Stomach smooth muscle (tissue), 2 donors: ENCODE measurements at regions not wholly inside any gene's neighbourhood (a gene's known extent, or its start where the extent isn't known, plus 50 kb on each side); places are given as distances from the start of the nearest gene placed in this dataset.

Source experiments
- H3K27ac ChIP-seq: one replicate; pipeline ENCODE4 v1.7.0; 2013; ENCODE audit warnings: mild to moderate bottlenecking, low read length, inconsistent platforms
- H3K27me3 ChIP-seq, 2 donors: one replicate each; pipeline ENCODE4 v1.7.0; 2013; ENCODE audit warnings: low read length in 2 of 2; ENCODE audit not compliant: insufficient read depth in 2 of 2, control insufficient read depth in 1 of 2
- H3K36me3 ChIP-seq, 2 donors: one replicate each; pipeline ENCODE4 v1.7.0; 2013; ENCODE audit warnings: low read length in 2 of 2; ENCODE audit not compliant: control insufficient read depth in 2 of 2, insufficient read depth in 2 of 2
- H3K4me1 ChIP-seq: one replicate; pipeline ENCODE4 v1.7.0; 2013; ENCODE audit warnings: low read length; ENCODE audit not compliant: control insufficient read depth, insufficient read depth
- H3K4me3 ChIP-seq, 2 donors: one replicate each; pipeline ENCODE4 v1.7.0; 2013; ENCODE audit warnings: low read length in 2 of 2
- H3K9ac ChIP-seq, 2 donors: one replicate each; pipeline ENCODE4 v1.7.0; 2013; ENCODE audit warnings: low read length in 2 of 2, mild to moderate bottlenecking in 1 of 2
- H3K9me3 ChIP-seq, 2 donors: one replicate each; pipeline ENCODE4 v1.7.0; 2013; ENCODE audit warnings: low read length in 2 of 2; ENCODE audit not compliant: control insufficient read depth in 2 of 2
- donor health status: healthy.
- donor health status: Pancreatic carcinoma.

GRCh38 chr5:58012102-58012501 lies 447.8 kb downstream of the PLK2 start:
- H3K27ac ChIP-seq = no peak overlapping the region
- no peak overlapping the region for H3K4me3 ChIP-seq
- H3K9me3 ChIP-seq = no peaks in the 10 kb centered on the region
- no peak overlapping the region for H3K9ac ChIP-seq
- H3K4me1 ChIP-seq = no peaks in the 10 kb centered on the region
- no peaks in the 10 kb centered on the region for H3K36me3 ChIP-seq
- no peaks in the 10 kb centered on the region for H3K27me3 ChIP-seq

GRCh38 chr5:58011301-58011700 lies 448.6 kb downstream of the PLK2 start:
- no peaks in the 10 kb centered on the region for H3K27me3 ChIP-seq
- H3K4me3 ChIP-seq = no peak overlapping the region
- H3K9me3 ChIP-seq = no peaks in the 10 kb centered on the region
- no peaks in the 10 kb centered on the region for H3K4me1 ChIP-seq
- no peak overlapping the region for H3K27ac ChIP-seq
- H3K9ac ChIP-seq = no peak overlapping the region
- H3K36me3 ChIP-seq = no peaks in the 10 kb centered on the region

GRCh38 chr5:58009754-58010153 lies 450.1 kb downstream of the PLK2 start:
- no peaks in the 10 kb centered on the region for H3K4me1 ChIP-seq
- H3K4me3 ChIP-seq = no peak overlapping the region
- no peaks in the 10 kb centered on the region for H3K36me3 ChIP-seq
- no peaks in the 10 kb centered on the region for H3K9me3 ChIP-seq
- H3K27ac ChIP-seq = no peak overlapping the region
- H3K9ac ChIP-seq = no peak overlapping the region
- no peaks in the 10 kb centered on the region for H3K27me3 ChIP-seq

DNA sequence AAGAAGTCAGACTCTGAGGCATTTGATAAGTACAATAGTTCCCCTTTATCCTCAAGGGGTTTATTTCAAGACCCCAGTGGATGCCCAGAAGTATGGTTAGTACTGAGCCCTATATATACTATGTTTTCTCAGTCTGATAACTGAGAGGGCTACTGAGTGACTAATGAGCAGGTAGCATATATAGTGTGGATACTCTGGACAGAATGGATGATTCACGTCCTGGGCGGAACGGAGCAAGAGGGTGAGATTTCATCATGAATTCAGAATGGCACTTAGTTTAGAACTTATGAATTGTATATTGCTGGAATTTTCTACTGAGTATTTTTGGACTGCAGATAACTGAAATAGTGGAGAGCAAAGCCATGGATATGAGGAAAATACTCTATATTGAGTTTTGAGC lies 457.6 kb downstream of the PLK2 start:
- no peak overlapping the region for H3K9ac ChIP-seq
- no peaks in the 10 kb centered on the region for H3K9me3 ChIP-seq
- H3K4me3 ChIP-seq = no peak overlapping the region
- no peaks in the 10 kb centered on the region for H3K36me3 ChIP-seq
- no peaks in the 10 kb centered on the region for H3K27me3 ChIP-seq
- H3K27ac ChIP-seq = no peak overlapping the region
- H3K4me1 ChIP-seq = no peaks in the 10 kb centered on the region

DNA sequence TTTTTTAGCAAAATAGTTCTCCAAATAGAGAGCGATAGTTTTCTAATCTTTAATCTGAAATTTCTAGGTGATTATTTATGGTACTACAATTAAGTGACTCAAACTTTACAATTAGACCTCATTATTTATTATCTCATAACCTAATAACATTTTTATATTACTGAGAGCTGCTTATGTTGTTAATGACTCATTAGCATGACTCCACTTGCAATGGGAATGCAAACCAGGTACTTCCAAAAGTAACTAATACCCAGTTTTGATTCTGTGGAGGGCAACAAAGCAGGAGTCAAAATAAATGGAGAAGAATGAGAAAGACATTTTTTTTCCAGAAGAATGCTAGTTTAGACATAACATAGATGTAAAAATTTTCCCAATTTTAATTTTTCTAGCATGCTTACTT lies 466.0 kb downstream of the PLK2 start:
- Histone ChIP-seq H3K4me3 (no peak overlapping the region), H3K9ac (no peak overlapping the region), H3K27ac (no peak overlapping the region), H3K4me1 (no peaks in the 10 kb centered on the region), H3K36me3 (no peaks in the 10 kb centered on the region), H3K27me3 (no peaks in the 10 kb centered on the region), H3K9me3 (no peaks in the 10 kb centered on the region)

DNA sequence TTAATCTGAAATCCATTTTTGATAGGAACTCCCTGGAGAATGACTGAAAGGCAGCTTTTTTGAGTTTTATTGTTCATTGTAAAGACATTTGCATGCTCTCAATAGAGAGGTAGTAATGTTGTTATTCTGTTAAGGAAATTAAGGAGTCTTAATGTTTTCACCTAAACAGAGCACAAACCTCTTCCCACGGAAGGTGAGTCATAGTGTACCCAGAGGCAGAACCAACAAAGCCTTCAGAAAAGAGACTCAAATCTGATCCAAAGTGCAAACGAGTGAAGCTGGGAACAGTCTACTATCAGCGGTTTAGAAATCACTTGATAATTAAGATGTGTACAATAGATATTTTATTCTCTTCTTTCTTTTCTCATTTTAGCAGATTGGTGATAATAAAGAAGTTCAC lies 470.5 kb downstream of the PLK2 start:
- H3K9ac ChIP-seq = no peak overlapping the region
- no peaks in the 10 kb centered on the region for H3K4me1 ChIP-seq

DNA sequence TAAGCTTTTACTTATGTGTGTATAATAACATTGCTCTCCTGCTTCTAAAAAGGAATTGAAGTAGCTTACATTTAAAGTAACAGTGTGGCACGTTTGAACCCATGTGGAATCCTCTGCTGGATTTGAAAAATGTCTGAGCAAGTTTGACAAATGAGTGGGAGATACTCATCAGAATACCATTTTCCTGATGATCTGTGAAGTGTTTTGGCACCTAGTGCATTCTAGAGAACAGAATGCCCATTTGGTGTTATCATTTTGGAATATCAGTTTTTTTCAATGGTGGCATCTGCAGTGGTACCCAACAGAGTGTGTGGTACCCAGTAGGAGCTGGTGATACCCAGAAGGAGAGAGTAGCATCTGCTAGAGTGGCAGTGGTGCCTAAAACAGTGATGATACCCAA lies 471.1 kb downstream of the PLK2 start:
- no peak overlapping the region for H3K27ac ChIP-seq

More for the DNA sequence above, 470.5 kb downstream of the PLK2 start:
- Histone ChIP-seq H3K27me3 (no peaks in the 10 kb centered on the region), H3K36me3 (no peaks in the 10 kb centered on the region), H3K9me3 (no peaks in the 10 kb centered on the region), H3K27ac (no peak overlapping the region), H3K4me3 (no peak overlapping the region)

GRCh38 chr5:57987552-57987951 lies 472.3 kb downstream of the PLK2 start:
- Histone ChIP-seq H3K27me3 (no peaks in the 10 kb centered on the region), H3K9ac (no peak overlapping the region), H3K36me3 (no peaks in the 10 kb centered on the region), H3K4me3 (no peak overlapping the region), H3K9me3 (no peaks in the 10 kb centered on the region), H3K4me1 (no peaks in the 10 kb centered on the region), H3K27ac (no peak overlapping the region)

More for the DNA sequence above, 471.1 kb downstream of the PLK2 start:
- no peak overlapping the region for H3K9ac ChIP-seq
- no peaks in the 10 kb centered on the region for H3K9me3 ChIP-seq
- H3K4me3 ChIP-seq = no peak overlapping the region
- no peaks in the 10 kb centered on the region for H3K4me1 ChIP-seq
- H3K36me3 ChIP-seq = no peaks in the 10 kb centered on the region
- no peaks in the 10 kb centered on the region for H3K27me3 ChIP-seq

DNA sequence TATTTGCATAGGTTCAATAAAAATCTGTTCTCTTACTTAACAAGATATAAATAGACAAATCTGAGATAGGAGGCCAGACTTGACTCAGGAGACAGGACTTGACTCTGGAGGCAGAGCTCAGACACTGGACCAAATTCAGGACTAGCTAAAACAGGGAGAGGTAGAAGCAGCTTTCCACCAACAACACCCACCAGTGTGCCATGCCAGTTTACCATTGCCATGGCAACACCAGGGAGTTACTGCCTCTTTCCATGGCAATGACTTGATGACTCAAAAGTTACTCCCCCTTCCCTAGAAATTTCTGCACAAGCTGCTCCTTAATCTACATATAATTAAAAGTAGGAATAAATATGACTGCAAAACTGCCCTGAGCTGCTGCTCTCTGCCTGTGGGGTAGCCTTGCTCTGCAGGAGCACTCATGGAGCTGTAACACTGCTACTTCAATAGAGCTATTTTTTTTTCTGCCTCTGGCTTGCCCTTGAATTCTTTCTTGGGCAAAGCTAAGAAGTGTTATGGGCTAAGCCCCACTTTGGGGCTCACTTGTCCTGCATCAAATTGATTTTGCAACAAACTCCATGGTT lies 473.0 kb downstream of the PLK2 start:
- Histone ChIP-seq H3K4me1 (no peaks in the 10 kb centered on the region), H3K4me3 (no peak overlapping the region), H3K27me3 (no peaks in the 10 kb centered on the region), H3K27ac (no peak overlapping the region), H3K9me3 (no peaks in the 10 kb centered on the region), H3K9ac (no peak overlapping the region), H3K36me3 (no peaks in the 10 kb centered on the region)

- no peak overlapping the region for H3K9ac ChIP-seq
Observed at GRCh38 chr5:57983426-57983825, 476.5 kb downstream of the PLK2 start.

GRCh38 chr5:57979671-57980070 lies 480.2 kb downstream of the PLK2 start:
- H3K27ac ChIP-seq = no peak overlapping the region
- no peak overlapping the region for H3K9ac ChIP-seq
- H3K9me3 ChIP-seq = no peaks in the 10 kb centered on the region
- H3K4me3 ChIP-seq = no peak overlapping the region
- no peaks in the 10 kb centered on the region for H3K27me3 ChIP-seq
- no peaks in the 10 kb centered on the region for H3K4me1 ChIP-seq
- H3K36me3 ChIP-seq = no peaks in the 10 kb centered on the region

More at GRCh38 chr5:57983426-57983825, 476.5 kb downstream of the PLK2 start:
- Histone ChIP-seq H3K4me1 (no peaks in the 10 kb centered on the region), H3K9me3 (no peaks in the 10 kb centered on the region), H3K36me3 (no peaks in the 10 kb centered on the region), H3K27ac (no peak overlapping the region), H3K27me3 (no peaks in the 10 kb centered on the region), H3K4me3 (no peak overlapping the region)
